ENCODE measurements at regions not wholly inside any gene's neighbourhood (a gene's known extent, or its start where the extent isn't known, plus 50 kb on each side); places are given as distances from the start of the nearest gene placed in this dataset.

- H3K4me3 ChIP-seq (ENCODE audit: low read depth in 1 of 3, low read length in 3 of 3), result no peak overlapping the region
- no peak overlapping the region for H3K27ac ChIP-seq (ENCODE audit: low read depth in 1 of 2, low read length in 2 of 2)
- no peaks in the 10 kb centered on the region for H3K9me3 ChIP-seq (ENCODE audit: control insufficient read depth in 4 of 4, low read length in 3 of 4)
- H3K27me3 ChIP-seq (ENCODE audit: control insufficient read depth in 4 of 4, insufficient read depth in 4 of 4, low read length in 3 of 4), result peaks cover 0 to 6% (median 0%) of the 10 kb centered on the region in 4 donors
- no peaks in the 10 kb centered on the region for H3K4me1 ChIP-seq (ENCODE audit: control insufficient read depth in 4 of 4, insufficient read depth in 4 of 4, low read length in 3 of 4)
- no peak for DNase-seq (ENCODE audit: low spot score)
- no peak overlapping the region for H3K9ac ChIP-seq (ENCODE audit: low read depth in 1 of 2, low read length in 2 of 2)
- TF ChIP-seq HNF4G (IDR thresholded peaks at IDR 0.05) (no peak), RXRA (IDR thresholded peaks at IDR 0.05) (peak in 1 of 2 donors; percentile 7), FOXA2 (IDR thresholded peaks at IDR 0.05) (no peak), NR2F2 (IDR thresholded peaks at IDR 0.05) (peak; percentile 62), TAF1 (conservative IDR thresholded peaks at IDR 0.05) (no peak), MAX (IDR thresholded peaks at IDR 0.05) (no peak), REST (IDR thresholded peaks at IDR 0.05) (no peak), GABPA (IDR thresholded peaks at IDR 0.05 in 1 of 2, conservative IDR thresholded peaks at IDR 0.05 in 1 of 2) (no peak)
- no peaks in the 10 kb centered on the region for H3K36me3 ChIP-seq (ENCODE audit: control insufficient read depth in 4 of 4, insufficient read depth in 3 of 4, low read depth in 1 of 4, low read length in 3 of 4)
Measured at GRCh38 chr11:79852176-79852575, 411.3 kb upstream of the TENM4 start.

- Histone ChIP-seq H3K27me3 (ENCODE audit: control insufficient read depth in 4 of 4, insufficient read depth in 4 of 4, low read length in 3 of 4) (no peaks in the 10 kb centered on the region), H3K4me3 (ENCODE audit: low read depth in 1 of 3, low read length in 3 of 3) (no peak overlapping the region), H3K9ac (ENCODE audit: low read depth in 1 of 2, low read length in 2 of 2) (no peak overlapping the region), H3K27ac (ENCODE audit: low read depth in 1 of 2, low read length in 2 of 2) (no peak overlapping the region), H3K4me1 (ENCODE audit: control insufficient read depth in 4 of 4, insufficient read depth in 4 of 4, low read length in 3 of 4) (no peaks in the 10 kb centered on the region), H3K36me3 (ENCODE audit: control insufficient read depth in 4 of 4, insufficient read depth in 3 of 4, low read depth in 1 of 4, low read length in 3 of 4) (no peaks in the 10 kb centered on the region), H3K9me3 (ENCODE audit: control insufficient read depth in 4 of 4, low read length in 3 of 4) (no peaks in the 10 kb centered on the region)
- DNase-seq (ENCODE audit: low spot score), result no peak
- TF ChIP-seq NR2F2 (IDR thresholded peaks at IDR 0.05), result no peak
- no peak for TF ChIP-seq HNF4G (IDR thresholded peaks at IDR 0.05)
- no peak for TF ChIP-seq EGR1 (IDR thresholded peaks at IDR 0.05; ENCODE audit: low read depth in 2 of 2)
- TF ChIP-seq RXRA (IDR thresholded peaks at IDR 0.05), result no peak
- TF ChIP-seq ATF3 (IDR thresholded peaks at IDR 0.05), result no peak
- no peak for TF ChIP-seq GABPA (IDR thresholded peaks at IDR 0.05 in 1 of 2, conservative IDR thresholded peaks at IDR 0.05 in 1 of 2)
- TF ChIP-seq MAX (IDR thresholded peaks at IDR 0.05), result no peak
- no peak for TF ChIP-seq FOXA1 (IDR thresholded peaks at IDR 0.05)
- TF ChIP-seq CTCF (IDR thresholded peaks at IDR 0.05; ENCODE audit: low read depth, low read length, missing input control), result no peak
- no peak for TF ChIP-seq FOXA2 (IDR thresholded peaks at IDR 0.05)
- no peak for TF ChIP-seq ZBTB33 (IDR thresholded peaks at IDR 0.05)
- TF ChIP-seq TAF1 (conservative IDR thresholded peaks at IDR 0.05), result no peak
- TF ChIP-seq JUND (IDR thresholded peaks at IDR 0.05), result no peak
- no peak for TF ChIP-seq SP1 (IDR thresholded peaks at IDR 0.05)
- 52% methylated on average over 3 of the region's 3 CpGs for WGBS
Measured at GRCh38 chr11:79845002-79845709, 404.3 kb upstream of the TENM4 start.

Data from liver (tissue), 8 donors.